ENCODE measurements at regions not wholly inside any gene's neighbourhood (a gene's known extent, or its start where the extent isn't known, plus 50 kb on each side); places are given as distances from the start of the nearest gene placed in this dataset.

DNA sequence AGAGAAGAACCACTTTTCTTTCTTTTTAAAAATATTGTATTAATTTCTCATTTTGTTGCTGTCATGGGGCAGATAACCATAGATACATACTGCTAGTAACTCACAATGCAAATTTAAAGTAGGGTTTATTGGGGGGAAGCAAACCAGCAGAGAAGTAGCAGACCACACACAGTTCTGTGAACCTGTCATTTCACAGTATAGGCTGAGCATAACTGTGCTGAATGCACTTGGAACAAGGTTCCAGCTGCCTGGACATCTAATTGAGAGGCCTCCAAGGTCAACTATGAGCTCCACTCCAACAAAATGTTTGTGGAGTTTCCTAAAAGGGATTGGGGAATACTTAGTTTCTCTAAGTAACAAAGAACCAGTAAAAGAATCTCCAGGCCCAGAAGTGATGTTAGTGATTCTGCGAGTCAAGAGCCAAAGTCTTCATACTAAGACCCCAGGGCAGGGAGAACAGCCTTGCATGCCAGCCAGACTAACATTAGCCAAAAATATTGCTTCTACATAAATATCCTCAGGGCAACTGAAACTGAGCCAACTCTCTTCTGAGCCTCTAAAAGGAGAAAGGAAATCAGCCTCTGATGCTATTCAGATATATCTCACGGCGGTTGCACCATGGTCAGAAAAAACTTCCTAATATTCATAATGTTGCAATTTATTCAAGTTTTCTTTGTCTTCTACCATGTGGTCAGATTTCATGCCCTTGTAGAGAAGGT, 856.4 kb upstream of the ALCAM start:
- H3K27ac Mint-ChIP-seq, result no peak overlapping the region
- Histone ChIP-seq H4K20me1 (ENCODE audit: low read depth) (no peaks in the 10 kb centered on the region), H3K79me2 (ENCODE audit: low read depth) (no peaks in the 10 kb centered on the region), H3K9me3 (ENCODE audit: low read depth) (no peaks in the 10 kb centered on the region), H2AFZ (replicated peaks) (no peak overlapping the region), H3K4me2 (no peak overlapping the region), H3K9ac (no peak overlapping the region), H3K36me3 (no peaks in the 10 kb centered on the region), H3K27ac (no peak overlapping the region), H3K4me1 (no peaks in the 10 kb centered on the region), H3K27me3 (no peaks in the 10 kb centered on the region), H3K4me3 (no peak overlapping the region), H3F3A (ENCODE audit: low read depth) (no peaks in the 10 kb centered on the region)
- H3K4me3 Mint-ChIP-seq, result no peak overlapping the region
- H3K27me3 Mint-ChIP-seq (ENCODE audit: insufficient read depth, low read depth), result no peaks in the 10 kb centered on the region
- no peaks in the 10 kb centered on the region for H3K9me3 Mint-ChIP-seq
- no peak for DNase-seq (ENCODE audit: low spot score)
- no peaks in the 10 kb centered on the region for H3K4me1 Mint-ChIP-seq
- H3K36me3 Mint-ChIP-seq, result no peaks in the 10 kb centered on the region
- TF ChIP-seq, protein P1, sequence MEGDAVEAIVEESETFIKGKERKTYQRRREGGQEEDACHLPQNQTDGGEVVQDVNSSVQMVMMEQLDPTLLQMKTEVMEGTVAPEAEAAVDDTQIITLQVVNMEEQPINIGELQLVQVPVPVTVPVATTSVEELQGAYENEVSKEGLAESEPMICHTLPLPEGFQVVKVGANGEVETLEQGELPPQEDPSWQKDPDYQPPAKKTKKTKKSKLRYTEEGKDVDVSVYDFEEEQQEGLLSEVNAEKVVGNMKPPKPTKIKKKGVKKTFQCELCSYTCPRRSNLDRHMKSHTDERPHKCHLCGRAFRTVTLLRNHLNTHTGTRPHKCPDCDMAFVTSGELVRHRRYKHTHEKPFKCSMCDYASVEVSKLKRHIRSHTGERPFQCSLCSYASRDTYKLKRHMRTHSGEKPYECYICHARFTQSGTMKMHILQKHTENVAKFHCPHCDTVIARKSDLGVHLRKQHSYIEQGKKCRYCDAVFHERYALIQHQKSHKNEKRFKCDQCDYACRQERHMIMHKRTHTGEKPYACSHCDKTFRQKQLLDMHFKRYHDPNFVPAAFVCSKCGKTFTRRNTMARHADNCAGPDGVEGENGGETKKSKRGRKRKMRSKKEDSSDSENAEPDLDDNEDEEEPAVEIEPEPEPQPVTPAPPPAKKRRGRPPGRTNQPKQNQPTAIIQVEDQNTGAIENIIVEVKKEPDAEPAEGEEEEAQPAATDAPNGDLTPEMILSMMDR (IDR thresholded peaks at IDR 0.05), result no peak
- TF ChIP-seq EZH2 (IDR thresholded peaks at IDR 0.05) (no peak), EZH2phosphoT487 (IDR thresholded peaks at IDR 0.05) (no peak)

DNA sequence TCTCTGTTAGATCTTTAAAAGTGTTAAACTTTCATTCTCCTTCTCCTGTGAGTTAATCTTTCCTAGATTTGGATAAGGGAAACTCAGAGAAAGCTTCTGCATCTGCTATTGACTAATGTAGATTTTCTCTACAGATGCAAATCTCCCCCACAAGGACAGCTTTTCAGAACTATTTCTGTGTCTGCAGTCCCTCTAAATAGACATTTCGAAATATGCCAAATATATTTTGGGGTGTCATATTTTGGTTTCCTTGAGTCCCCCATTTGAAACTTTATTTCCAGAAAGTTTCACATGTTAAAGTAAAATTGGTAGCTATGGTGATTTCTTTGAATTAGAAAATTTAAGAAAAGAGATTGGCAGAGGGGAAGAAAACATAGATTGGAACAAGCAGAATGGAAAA, 852.3 kb upstream of the ALCAM start:
- Histone ChIP-seq H3K9me3 (ENCODE audit: low read depth) (no peaks in the 10 kb centered on the region), H3K9ac (no peak overlapping the region), H3F3A (ENCODE audit: low read depth) (peaks cover 2% of the 10 kb centered on the region), H3K79me2 (ENCODE audit: low read depth) (no peaks in the 10 kb centered on the region), H4K20me1 (ENCODE audit: low read depth) (no peaks in the 10 kb centered on the region), H3K4me3 (no peak overlapping the region), H3K27me3 (no peaks in the 10 kb centered on the region), H3K4me1 (no peaks in the 10 kb centered on the region), H3K4me2 (no peak overlapping the region), H3K27ac (no peak overlapping the region), H2AFZ (replicated peaks) (no peak overlapping the region), H3K36me3 (no peaks in the 10 kb centered on the region)
- no peak for DNase-seq (ENCODE audit: low spot score)
- no peaks in the 10 kb centered on the region for H3K9me3 Mint-ChIP-seq
- H3K4me1 Mint-ChIP-seq, result no peaks in the 10 kb centered on the region
- H3K27me3 Mint-ChIP-seq (ENCODE audit: insufficient read depth, low read depth), result no peaks in the 10 kb centered on the region
- H3K27ac Mint-ChIP-seq, result no peak overlapping the region
- H3K4me3 Mint-ChIP-seq, result no peak overlapping the region
- H3K36me3 Mint-ChIP-seq, result no peaks in the 10 kb centered on the region
- TF ChIP-seq, protein P1 (IDR thresholded peaks at IDR 0.05), result no peak
- no peak for TF ChIP-seq EZH2 (IDR thresholded peaks at IDR 0.05)
- TF ChIP-seq EZH2phosphoT487 (IDR thresholded peaks at IDR 0.05), result no peak

- no peaks in the 10 kb centered on the region for H3K4me1 Mint-ChIP-seq
- no peak for TF ChIP-seq EZH2phosphoT487 (IDR thresholded peaks at IDR 0.05)
- TF ChIP-seq EZH2 (IDR thresholded peaks at IDR 0.05), result no peak
- TF ChIP-seq, protein P1 (IDR thresholded peaks at IDR 0.05), result no peak
These were observed 851.9 kb upstream of the ALCAM start for GRCh38 chr3:104514776-104515175.

More at GRCh38 chr3:104514776-104515175, 851.9 kb upstream of the ALCAM start:
- no peak for DNase-seq (ENCODE audit: low spot score)
- H3K9ac ChIP-seq, result no peak overlapping the region
- no peaks in the 10 kb centered on the region for H3K9me3 Mint-ChIP-seq
- no peaks in the 10 kb centered on the region for H3K27me3 ChIP-seq
- H3K4me3 ChIP-seq, result no peak overlapping the region
- no peaks in the 10 kb centered on the region for H3K9me3 ChIP-seq (ENCODE audit: low read depth)
- H3K36me3 Mint-ChIP-seq, result no peaks in the 10 kb centered on the region
- H2AFZ ChIP-seq (replicated peaks), result no peak overlapping the region
- H4K20me1 ChIP-seq (ENCODE audit: low read depth), result no peaks in the 10 kb centered on the region
- no peaks in the 10 kb centered on the region for H3K36me3 ChIP-seq
- no peak overlapping the region for H3K27ac ChIP-seq
- H3K27me3 Mint-ChIP-seq (ENCODE audit: insufficient read depth, low read depth), result no peaks in the 10 kb centered on the region
- no peak overlapping the region for H3K4me2 ChIP-seq
- no peak overlapping the region for H3K4me3 Mint-ChIP-seq
- H3K79me2 ChIP-seq (ENCODE audit: low read depth), result no peaks in the 10 kb centered on the region
- H3F3A ChIP-seq (ENCODE audit: low read depth), result peaks cover 4% of the 10 kb centered on the region
- no peak overlapping the region for H3K27ac Mint-ChIP-seq
- H3K4me1 ChIP-seq, result peaks cover 1% of the 10 kb centered on the region

All from neural progenitor cell (in vitro differentiated cells).